Retinal pigment epithelial cell (primary cell): ENCODE measurements at regions not wholly inside any gene's neighbourhood (a gene's known extent, or its start where the extent isn't known, plus 50 kb on each side); places are given as distances from the start of the nearest gene placed in this dataset.

Experiments
- DNase-seq: peaks from one replicate; pipeline ENCODE4 v3.0.0-alpha.2; 2010; ENCODE audit warnings: low read depth
- H3K4me3 ChIP-seq: 2 replicates; pipeline ENCODE4 v1.5.1; 2011; ENCODE audit warnings: mild to moderate bottlenecking, low read length, control low read depth, moderate library complexity
- TF ChIP-seq, protein P1 (sequence below): conservative IDR thresholded peaks from 2 replicates; pipeline ENCODE4 v1.5.1; 2011; ENCODE audit warnings: low read depth, low read length, control low read depth, inconsistent platforms

DNA sequence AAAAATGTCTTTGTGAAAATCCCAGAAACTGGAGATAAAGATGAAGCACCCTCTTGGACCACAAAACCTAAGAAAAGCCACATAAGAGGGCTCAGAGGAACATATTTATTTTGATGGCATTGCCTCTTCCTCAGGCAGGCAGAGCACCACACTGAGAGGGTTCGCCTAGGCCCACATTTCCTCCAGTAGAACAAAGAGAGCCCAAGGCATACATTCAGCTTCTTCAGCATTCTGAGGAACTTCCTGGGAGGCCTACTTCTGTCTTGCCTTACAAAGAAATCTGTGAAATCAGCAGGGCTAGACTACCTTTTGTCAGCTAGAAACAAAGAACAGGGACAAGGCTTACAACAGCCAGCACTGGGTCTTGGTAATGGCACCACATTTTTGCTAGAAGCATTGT, 1325.3 kb downstream of the SI start:
- DNase-seq, result no peak
- no peak overlapping the region for H3K4me3 ChIP-seq
- TF ChIP-seq, protein P1, sequence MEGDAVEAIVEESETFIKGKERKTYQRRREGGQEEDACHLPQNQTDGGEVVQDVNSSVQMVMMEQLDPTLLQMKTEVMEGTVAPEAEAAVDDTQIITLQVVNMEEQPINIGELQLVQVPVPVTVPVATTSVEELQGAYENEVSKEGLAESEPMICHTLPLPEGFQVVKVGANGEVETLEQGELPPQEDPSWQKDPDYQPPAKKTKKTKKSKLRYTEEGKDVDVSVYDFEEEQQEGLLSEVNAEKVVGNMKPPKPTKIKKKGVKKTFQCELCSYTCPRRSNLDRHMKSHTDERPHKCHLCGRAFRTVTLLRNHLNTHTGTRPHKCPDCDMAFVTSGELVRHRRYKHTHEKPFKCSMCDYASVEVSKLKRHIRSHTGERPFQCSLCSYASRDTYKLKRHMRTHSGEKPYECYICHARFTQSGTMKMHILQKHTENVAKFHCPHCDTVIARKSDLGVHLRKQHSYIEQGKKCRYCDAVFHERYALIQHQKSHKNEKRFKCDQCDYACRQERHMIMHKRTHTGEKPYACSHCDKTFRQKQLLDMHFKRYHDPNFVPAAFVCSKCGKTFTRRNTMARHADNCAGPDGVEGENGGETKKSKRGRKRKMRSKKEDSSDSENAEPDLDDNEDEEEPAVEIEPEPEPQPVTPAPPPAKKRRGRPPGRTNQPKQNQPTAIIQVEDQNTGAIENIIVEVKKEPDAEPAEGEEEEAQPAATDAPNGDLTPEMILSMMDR, result no peak

DNA sequence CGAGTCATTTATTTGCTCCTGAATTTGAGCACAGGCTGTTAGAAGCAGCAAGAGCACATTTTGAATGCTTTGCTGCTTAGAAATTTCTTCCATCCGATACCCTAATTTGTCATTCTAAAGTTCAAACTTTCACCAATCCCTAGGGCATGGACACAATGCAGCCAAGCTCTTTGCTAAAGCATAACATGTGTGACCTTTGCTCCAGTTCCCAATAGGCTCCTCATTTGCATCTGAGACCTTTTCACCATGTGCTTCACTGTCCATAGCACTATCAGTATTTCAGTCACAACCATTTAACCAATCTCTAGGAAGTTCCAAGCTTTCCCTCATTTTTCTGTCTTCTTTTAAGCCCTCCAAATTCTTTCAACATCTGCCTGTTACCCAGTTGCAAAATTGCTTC, 1333.1 kb downstream of the SI start:
- H3K4me3 ChIP-seq, result no peak overlapping the region
- DNase-seq, result no peak
- TF ChIP-seq, protein P1, result no peak

DNA sequence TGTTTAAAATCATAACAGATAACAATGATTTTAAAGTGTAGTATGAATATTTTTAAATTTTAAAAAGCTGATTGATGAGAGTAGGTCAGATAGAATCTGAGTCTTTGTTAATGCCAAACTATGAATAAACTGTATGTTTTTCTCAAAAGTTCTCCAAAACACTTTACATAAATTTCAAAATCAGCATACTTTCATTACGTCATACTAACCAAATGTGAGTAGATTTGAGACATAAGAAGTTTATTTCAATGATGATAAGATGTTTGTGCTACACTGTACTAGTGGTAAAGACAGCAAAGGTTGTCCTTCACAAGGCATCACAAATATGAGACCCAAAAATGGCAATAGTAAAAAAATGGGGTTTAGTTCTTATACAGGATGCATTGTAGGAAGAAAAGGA, 1342.9 kb downstream of the SI start:
- TF ChIP-seq, protein P1, result no peak

DNA sequence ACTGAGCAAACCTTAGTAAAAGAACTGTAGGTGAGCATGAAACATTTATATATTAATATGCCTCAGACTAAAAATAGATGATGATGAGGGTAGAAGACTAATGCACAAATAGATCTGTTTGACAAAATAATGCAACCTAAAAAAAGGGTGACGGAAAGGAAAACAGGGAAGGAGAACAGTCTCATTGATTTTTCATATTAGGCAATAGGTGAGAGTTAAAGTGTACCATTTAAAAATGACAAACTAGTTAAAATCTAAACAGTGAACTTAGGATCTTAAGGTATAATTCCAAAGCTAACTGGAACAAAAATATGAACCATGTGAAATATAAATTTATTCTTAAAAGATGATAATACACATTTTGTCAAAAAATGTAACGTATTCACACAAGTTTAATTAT, 1347.6 kb downstream of the SI start:
- no peak for DNase-seq
- TF ChIP-seq, protein P1, result no peak
- no peak overlapping the region for H3K4me3 ChIP-seq

More for the DNA sequence above, 1342.9 kb downstream of the SI start:
- DNase-seq, result no peak
- no peak overlapping the region for H3K4me3 ChIP-seq

DNA sequence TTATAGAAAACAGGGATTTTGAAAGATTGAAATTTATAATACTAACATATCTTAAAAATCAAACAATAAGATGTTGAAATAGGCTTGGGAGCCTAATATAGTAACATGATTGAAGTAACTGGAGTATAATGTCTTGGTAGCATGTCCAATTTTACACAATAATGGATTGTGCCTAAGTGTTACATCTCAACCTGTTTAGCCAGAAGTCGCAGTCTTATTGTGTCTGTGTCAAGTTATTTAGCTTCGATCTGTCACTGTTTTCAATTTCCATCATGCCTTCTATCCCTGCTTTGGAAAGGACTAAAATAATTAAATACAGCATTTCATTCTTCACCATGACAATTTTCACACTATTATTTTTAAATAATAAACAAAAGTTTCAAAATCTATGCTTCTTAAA, 1352.2 kb downstream of the SI start:
- TF ChIP-seq, protein P1, result no peak
- no peak overlapping the region for H3K4me3 ChIP-seq
- no peak for DNase-seq

DNA sequence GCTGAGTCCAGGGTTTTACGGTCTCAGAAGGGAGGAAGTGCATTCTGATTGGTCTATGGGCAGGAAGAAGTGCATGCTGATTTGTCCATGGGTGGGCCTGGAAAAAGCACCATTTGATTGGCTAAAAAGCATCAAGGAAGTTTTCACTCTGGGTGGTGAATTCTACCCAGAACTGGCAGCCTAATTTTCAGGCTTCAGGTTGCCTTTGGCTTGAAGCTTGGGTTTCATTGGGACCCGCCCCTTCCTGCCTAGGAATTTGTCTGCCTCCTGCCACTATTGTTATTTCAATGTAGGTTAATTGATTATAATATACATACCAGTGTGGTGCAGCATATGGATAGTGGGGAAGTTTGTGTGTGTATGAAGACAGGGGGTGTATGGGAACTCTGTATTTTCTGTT, 1355.9 kb downstream of the SI start:
- DNase-seq, result no peak
- TF ChIP-seq, protein P1, result no peak
- no peak overlapping the region for H3K4me3 ChIP-seq

DNA sequence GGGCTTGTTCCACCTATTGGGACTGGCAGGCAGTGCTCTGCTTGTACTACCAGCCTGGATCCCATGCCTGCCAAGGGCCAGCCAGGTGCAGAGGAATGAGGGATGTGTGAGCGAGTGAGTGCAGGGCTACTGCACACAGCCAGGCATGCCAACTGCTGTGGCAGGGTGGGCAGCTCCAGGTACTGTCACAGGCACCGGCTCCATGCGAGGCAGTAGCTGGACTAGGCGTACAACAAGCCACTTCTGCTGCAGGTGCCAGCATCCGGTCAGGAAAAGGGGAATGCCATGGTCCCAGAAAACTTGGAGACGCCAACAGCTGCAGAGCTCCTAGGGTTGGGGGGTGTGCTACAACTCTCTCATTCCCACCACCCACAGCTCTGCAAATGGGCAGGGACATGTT, 1356.7 kb downstream of the SI start:
- TF ChIP-seq, protein P1, result no peak
- DNase-seq, result no peak
- H3K4me3 ChIP-seq, result no peak overlapping the region
